ENCODE measurements at regions not wholly inside any gene's neighbourhood (a gene's known extent, or its start where the extent isn't known, plus 50 kb on each side); places are given as distances from the start of the nearest gene placed in this dataset.

DNA sequence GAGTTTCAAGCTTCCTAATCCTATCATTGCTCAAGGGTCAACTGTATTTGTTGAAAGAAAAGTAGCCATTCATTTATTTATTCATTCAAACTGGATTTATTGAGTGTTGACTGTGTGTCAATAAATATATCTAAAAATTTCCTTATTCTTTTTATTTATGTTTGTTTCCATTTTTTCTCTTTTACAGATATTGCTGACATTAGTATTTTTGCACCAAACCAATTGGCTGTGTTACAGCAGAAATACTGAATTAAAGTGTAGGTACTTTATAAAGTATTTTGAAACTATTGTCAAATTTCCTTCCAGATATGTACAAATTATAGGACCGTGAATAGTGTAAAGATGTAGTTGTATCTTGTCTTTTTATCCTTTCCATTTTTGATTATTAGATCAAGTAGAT lies 692.0 kb upstream of the SLC10A2 start:
- H3K9me3 ChIP-seq: no peaks in the 10 kb centered on the region

DNA sequence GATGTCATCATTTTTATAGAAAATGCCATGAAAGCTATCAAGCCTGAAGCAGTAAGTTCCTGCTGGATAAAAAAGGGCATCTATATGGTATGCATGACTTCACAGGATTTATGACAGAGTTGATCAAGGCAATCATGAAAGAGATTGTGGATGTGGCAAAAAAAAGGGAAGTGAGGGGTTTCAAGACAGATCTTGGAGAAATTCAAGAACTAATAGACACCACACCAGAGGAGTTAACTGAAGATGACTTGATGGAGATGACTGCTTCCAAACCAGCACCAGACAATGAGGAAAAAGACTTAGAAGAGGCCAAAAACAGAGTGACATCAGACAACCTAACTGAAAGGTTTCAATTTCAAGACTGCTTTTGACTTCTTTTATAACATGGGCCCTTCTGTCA lies 691.1 kb upstream of the SLC10A2 start:
- H3K4me3 ChIP-seq: no peak overlapping the region
- TF ChIP-seq, protein P1, sequence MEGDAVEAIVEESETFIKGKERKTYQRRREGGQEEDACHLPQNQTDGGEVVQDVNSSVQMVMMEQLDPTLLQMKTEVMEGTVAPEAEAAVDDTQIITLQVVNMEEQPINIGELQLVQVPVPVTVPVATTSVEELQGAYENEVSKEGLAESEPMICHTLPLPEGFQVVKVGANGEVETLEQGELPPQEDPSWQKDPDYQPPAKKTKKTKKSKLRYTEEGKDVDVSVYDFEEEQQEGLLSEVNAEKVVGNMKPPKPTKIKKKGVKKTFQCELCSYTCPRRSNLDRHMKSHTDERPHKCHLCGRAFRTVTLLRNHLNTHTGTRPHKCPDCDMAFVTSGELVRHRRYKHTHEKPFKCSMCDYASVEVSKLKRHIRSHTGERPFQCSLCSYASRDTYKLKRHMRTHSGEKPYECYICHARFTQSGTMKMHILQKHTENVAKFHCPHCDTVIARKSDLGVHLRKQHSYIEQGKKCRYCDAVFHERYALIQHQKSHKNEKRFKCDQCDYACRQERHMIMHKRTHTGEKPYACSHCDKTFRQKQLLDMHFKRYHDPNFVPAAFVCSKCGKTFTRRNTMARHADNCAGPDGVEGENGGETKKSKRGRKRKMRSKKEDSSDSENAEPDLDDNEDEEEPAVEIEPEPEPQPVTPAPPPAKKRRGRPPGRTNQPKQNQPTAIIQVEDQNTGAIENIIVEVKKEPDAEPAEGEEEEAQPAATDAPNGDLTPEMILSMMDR (IDR thresholded peaks at IDR 0.05): no peak
- H3K36me3 ChIP-seq: no peaks in the 10 kb centered on the region
- H3K27me3 ChIP-seq: no peaks in the 10 kb centered on the region
- no peaks in the 10 kb centered on the region for H3K4me1 ChIP-seq
- ATAC-seq (no peak), DNase-seq (no peak)
- no peak overlapping the region for H3K27ac ChIP-seq
- no peaks in the 10 kb centered on the region for H3K9me3 ChIP-seq
- intact Hi-C loops (cut with DNase I): no loop called here

More for the DNA sequence above, 692.0 kb upstream of the SLC10A2 start:
- no peaks in the 10 kb centered on the region for H3K27me3 ChIP-seq
- H3K4me3 ChIP-seq: no peak overlapping the region
- intact Hi-C loops (cut with DNase I): no loop called here
- TF ChIP-seq, protein P1 (IDR thresholded peaks at IDR 0.05): no peak
- no peaks in the 10 kb centered on the region for H3K4me1 ChIP-seq
- WGBS, 2 donors: 88 to 93% methylated on average over 1 of the region's 1 CpG
- no peak for DNase-seq
- H3K27ac ChIP-seq: no peak overlapping the region
- no peaks in the 10 kb centered on the region for H3K36me3 ChIP-seq
- ATAC-seq: no peak

DNA sequence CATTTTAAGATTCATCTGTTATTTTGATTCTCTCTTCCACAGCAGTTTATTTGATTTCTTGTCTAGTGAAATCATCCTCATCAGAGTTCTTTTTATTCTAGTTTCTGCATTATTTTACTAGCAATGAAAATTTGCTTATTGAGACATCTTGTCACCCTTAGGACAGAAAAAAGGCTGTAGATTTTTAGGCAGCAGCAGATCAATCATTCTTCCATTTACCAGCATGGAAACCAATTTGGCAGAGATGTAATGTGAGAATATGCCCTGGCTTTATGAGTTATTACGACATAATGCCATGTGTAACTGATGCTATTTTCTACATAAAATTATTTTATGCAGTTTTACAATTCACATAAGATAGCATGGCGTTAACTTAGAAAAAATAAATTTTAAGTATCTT lies 688.6 kb upstream of the SLC10A2 start:
- no peak overlapping the region for H3K4me3 ChIP-seq
- H3K27me3 ChIP-seq: no peaks in the 10 kb centered on the region
- 79 to 90% methylated on average over 2 of the region's 2 CpGs for WGBS, 2 donors
- H3K36me3 ChIP-seq: no peaks in the 10 kb centered on the region
- TF ChIP-seq, protein P1 (IDR thresholded peaks at IDR 0.05): no peak
- DNase-seq (no peak), ATAC-seq (no peak)
- H3K4me1 ChIP-seq: no peaks in the 10 kb centered on the region
- no peak overlapping the region for H3K27ac ChIP-seq
- no peaks in the 10 kb centered on the region for H3K9me3 ChIP-seq
- intact Hi-C loops (cut with DNase I): no loop called here

DNA sequence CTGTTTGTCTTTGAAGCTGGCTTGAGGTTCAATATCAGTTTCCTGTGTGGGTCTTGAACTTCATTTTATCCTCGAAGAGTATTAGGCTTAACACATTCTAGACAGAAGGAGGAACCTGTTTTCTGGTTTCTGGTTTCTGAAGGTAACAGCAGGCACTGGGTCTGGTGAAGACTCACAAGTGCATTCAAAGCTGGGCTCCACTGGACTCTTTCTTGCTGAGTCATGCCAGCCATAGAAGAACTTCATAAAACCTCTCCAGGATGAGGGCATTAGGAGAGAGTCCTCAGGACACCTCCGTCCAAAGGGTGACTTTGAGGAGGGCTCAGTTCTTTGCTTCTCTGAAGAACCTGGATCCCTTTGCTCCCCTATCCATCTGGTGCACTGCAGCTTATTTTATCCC lies 668.6 kb upstream of the SLC10A2 start:
- Histone ChIP-seq H3K27ac (no peak overlapping the region), H3K9me3 (no peaks in the 10 kb centered on the region), H3K36me3 (no peaks in the 10 kb centered on the region), H3K4me1 (peaks cover 0 to 6% (median 0%) of the 10 kb centered on the region in 9 donors), H3K4me3 (no peak overlapping the region), H3K27me3 (no peaks in the 10 kb centered on the region)
- 81 to 83% methylated on average over 2 of the region's 2 CpGs for WGBS, 2 donors
- TF ChIP-seq, protein P1 (IDR thresholded peaks at IDR 0.05): no peak
- DNase-seq: no peak
- intact Hi-C loops (cut with DNase I): loop anchor here in 1 of 10 donors (10.0 kb wide), 1 partner anchor 50 kb away; no protein-coding TSS in a partner anchor
- ATAC-seq: no peak
